SK-N-SH (cell line): ENCODE measurements at regions not wholly inside any gene's neighbourhood (a gene's known extent, or its start where the extent isn't known, plus 50 kb on each side); places are given as distances from the start of the nearest gene placed in this dataset.

Experiments
- CTCF ChIA-PET: fragments of 300-600, 350-600 bp; formaldehyde crosslinking; extraction: SDS; loops from one replicate; lab custom pipeline; 2021; lab: Yijun Ruan, JAX
- POLR2A ChIA-PET: fragments of 350-600 bp; sonication (Branson Sonifier 250); formaldehyde crosslinking; extraction: SDS; loops from one replicate; lab custom pipeline; 2020; ENCODE audit warnings: antibody characterized with exemption, inconsistent platforms; lab: Yijun Ruan, JAX
- DNase-seq: peaks from one replicate; pipeline ENCODE4 v3.0.0; 2012
- H2AFZ ChIP-seq: fragments of 200-600 bp; sonication (generic); 2 replicates; pipeline ENCODE4 v1.8.1; 2016; ENCODE audit warnings: antibody characterized with exemption, mild to moderate bottlenecking, low read depth
- H3F3A ChIP-seq: fragments of 200-600 bp; sonication (generic); replicated peaks from 2 replicates; pipeline ENCODE3; 2016; ENCODE audit warnings: antibody characterized with exemption, mild to moderate bottlenecking; ENCODE audit not compliant: insufficient read depth
- H3K27ac ChIP-seq, 2 experiments: fragments of 200-500 bp in 1 of 2; fragments of 200-600 bp in 1 of 2; sonication (Bioruptor generic) in 1 of 2; sonication (generic), shearing (Covaris generic) in 1 of 2; 2 replicates each; pipeline versions ENCODE4 v1.5.1 to v1.6.1; 2014 to 2016; ENCODE audit warnings: low read depth in 2 of 2, inconsistent platforms in 1 of 2, low read length in 1 of 2, mild to moderate bottlenecking in 1 of 2, mixed read lengths in 1 of 2
- H3K27me3 ChIP-seq: fragments of 200-600 bp; sonication (generic), shearing (Covaris generic); 2 replicates; pipeline ENCODE4 v1.6.1; 2016; ENCODE audit warnings: mixed run types; ENCODE audit not compliant: insufficient read depth
- H3K36me3 ChIP-seq, 2 experiments: fragments of 200-500 bp in 1 of 2; fragments of 200-600 bp in 1 of 2; sonication (Bioruptor generic) in 1 of 2; sonication (generic) in 1 of 2; replicated peaks in 1 of 2; 2 replicates each; pipeline versions ENCODE3 to v1.5.1; 2014 to 2016; ENCODE audit warnings: low read length in 1 of 2, mild to moderate bottlenecking in 1 of 2; ENCODE audit not compliant: insufficient read depth in 2 of 2, control insufficient read depth in 1 of 2
- H3K4me1 ChIP-seq, 2 experiments: fragments of 200-500 bp in 1 of 2; fragments of 200-600 bp in 1 of 2; sonication (Bioruptor generic) in 1 of 2; sonication (generic), shearing (Covaris generic) in 1 of 2; 2 replicates each; pipeline versions ENCODE4 v1.5.1 to v1.6.1; 2014 to 2016; ENCODE audit warnings: low read depth in 1 of 2, low read length in 1 of 2, mixed run types in 1 of 2; ENCODE audit not compliant: insufficient read depth in 2 of 2, control insufficient read depth in 1 of 2
- H3K4me2 ChIP-seq: fragments of 200-600 bp; sonication (generic), shearing (Covaris generic); 2 replicates; pipeline ENCODE4 v1.6.1; 2017; ENCODE audit warnings: mixed run types
- H3K4me3 ChIP-seq, 2 experiments: fragments of 200-500 bp in 1 of 2; fragments of 200-600 bp in 1 of 2; sonication (Bioruptor generic) in 1 of 2; sonication (generic), shearing (Covaris generic) in 1 of 2; 2 replicates each; pipeline versions ENCODE4 v1.5.1 to v1.8.1; 2014 to 2016; ENCODE audit warnings: low read depth in 2 of 2, inconsistent platforms in 1 of 2, low read length in 1 of 2, mild to moderate bottlenecking in 1 of 2, mixed read lengths in 1 of 2, moderate library complexity in 1 of 2
- H3K79me2 ChIP-seq: fragments of 200-600 bp; sonication (generic); 2 replicates; pipeline ENCODE4 v1.8.1; 2017; ENCODE audit warnings: mild to moderate bottlenecking; ENCODE audit not compliant: insufficient read depth
- H3K9ac ChIP-seq: fragments of 200-600 bp; sonication (generic); 2 replicates; pipeline ENCODE4 v1.6.1; 2017; ENCODE audit warnings: mixed run types
- H3K9me2 ChIP-seq: fragments of 200-600 bp; sonication (generic); 2 replicates; pipeline ENCODE4 v1.6.1; 2017; ENCODE audit warnings: mixed run types
- H3K9me3 ChIP-seq: fragments of 200-600 bp; sonication (generic); 2 replicates; pipeline ENCODE4 v1.6.1; 2017; ENCODE audit warnings: mixed run types, mild to moderate bottlenecking, moderate library complexity
- H4K20me1 ChIP-seq: fragments of 200-600 bp; sonication (generic); 2 replicates; pipeline ENCODE4 v1.6.1; 2017; ENCODE audit warnings: mild to moderate bottlenecking, mixed run types; ENCODE audit not compliant: insufficient read depth
- CTCF ChIP-seq: fragments of 200-600 bp; sonication (generic); IDR thresholded peaks from 2 replicates; pipeline ENCODE4 v1.6.1; 2017; ENCODE audit warnings: antibody characterized with exemption, mild to moderate bottlenecking, moderate library complexity
- EP300 ChIP-seq, 2 experiments: IDR thresholded peaks; 2 replicates each; pipeline versions ENCODE4 v1.4.0 to v1.6.1; 2012; ENCODE audit warnings: borderline replicate concordance in 1 of 2, low read depth in 1 of 2, low read length in 1 of 2
- EZH2phosphoT487 ChIP-seq: fragments of 200-600 bp; sonication (generic); IDR thresholded peaks from 2 replicates; pipeline ENCODE4 v1.6.1; 2017; ENCODE audit warnings: low read depth, mixed run types, mild to moderate bottlenecking, antibody characterized with exemption, moderate library complexity, borderline replicate concordance
- FOXM1 ChIP-seq: IDR thresholded peaks from 2 replicates; pipeline ENCODE4 v1.4.0; 2012; ENCODE audit warnings: low read depth, mild to moderate bottlenecking
- JUND ChIP-seq: IDR thresholded peaks from 2 replicates; pipeline ENCODE4 v1.4.0; 2012
- MEF2A ChIP-seq: IDR thresholded peaks from 2 replicates; pipeline ENCODE4 v1.4.0; 2012; ENCODE audit warnings: low read depth, borderline replicate concordance
- MXI1 ChIP-seq: IDR thresholded peaks from 2 replicates; pipeline ENCODE4 v1.6.1; 2012; ENCODE audit warnings: mild to moderate bottlenecking, low read depth, low read length, improper control_type of control experiment
- NFIC ChIP-seq: IDR thresholded peaks from 2 replicates; pipeline ENCODE4 v1.4.0; 2012; ENCODE audit warnings: borderline replicate concordance
- POLR2AphosphoS5 ChIP-seq: IDR thresholded peaks from 2 replicates; pipeline ENCODE4 v1.6.1; 2012; ENCODE audit warnings: low read depth, low read length
- RCOR1 ChIP-seq: fragments of 150-350 bp; IDR thresholded peaks from 2 replicates; pipeline ENCODE4 v1.6.1; 2017; ENCODE audit warnings: antibody characterized with exemption, low read length
- RXRA ChIP-seq: IDR thresholded peaks from 2 replicates; pipeline ENCODE4 v1.4.0; 2012; ENCODE audit warnings: low read depth, mild to moderate bottlenecking, borderline replicate concordance
- SIN3A ChIP-seq: IDR thresholded peaks from 2 replicates; pipeline ENCODE4 v1.6.1; 2012; ENCODE audit warnings: low read depth, mild to moderate bottlenecking, low read length, moderate library complexity, borderline replicate concordance
- SMC3 ChIP-seq: IDR thresholded peaks from 2 replicates; pipeline ENCODE4 v1.6.1; 2012; ENCODE audit warnings: low read depth, low read length, improper control_type of control experiment
- TCF12 ChIP-seq: IDR thresholded peaks from 2 replicates; pipeline ENCODE4 v1.4.0; 2012
- TEAD4 ChIP-seq: IDR thresholded peaks from 2 replicates; pipeline ENCODE4 v1.4.0; 2012; ENCODE audit warnings: mild to moderate bottlenecking, borderline replicate concordance; ENCODE audit not compliant: insufficient read depth
- USF2 ChIP-seq: fragments of 150-350 bp; IDR thresholded peaks from 2 replicates; pipeline ENCODE4 v1.6.1; 2017; ENCODE audit warnings: antibody characterized with exemption, low read length, low read depth, borderline replicate concordance
- WGBS: methylation state at CpG from one replicate; pipeline ENCODE4 v1.1.6; 2017; ENCODE audit warnings: low lambda C conversion rate; 5-methylcytosine and 5-hydroxymethylcytosine counted together

GRCh38 chr20:8969146-8969583, 99.7 kb upstream of the PLCB4 start:
- no peak for TF ChIP-seq RCOR1
- TF ChIP-seq MEF2A: no peak
- no peak for TF ChIP-seq EZH2phosphoT487
- no peak for TF ChIP-seq POLR2AphosphoS5
- TF ChIP-seq JUND: no peak
- no peak for TF ChIP-seq SMC3
- H3K9ac ChIP-seq: no peak overlapping the region
- POLR2A ChIA-PET: no interaction called here
- H3K79me2 ChIP-seq: no peaks in the 10 kb centered on the region
- H3K9me3 ChIP-seq: no peaks in the 10 kb centered on the region
- no peaks in the 10 kb centered on the region for H3K36me3 ChIP-seq
- H4K20me1 ChIP-seq: no peaks in the 10 kb centered on the region
- H3K27me3 ChIP-seq: no peaks in the 10 kb centered on the region
- no peak for DNase-seq
- H3K27ac ChIP-seq: no peak overlapping the region
- H3K4me2 ChIP-seq: no peak overlapping the region
- no peaks in the 10 kb centered on the region for H3K4me1 ChIP-seq
- H3K4me3 ChIP-seq: no peak overlapping the region
- H2AFZ ChIP-seq: no peak overlapping the region
- no peaks in the 10 kb centered on the region for H3F3A ChIP-seq
- CTCF ChIA-PET: interaction anchor here (1.0 kb wide), 1 partner anchor 17 kb away, joined by 3 read pairs; no protein-coding TSS in a partner anchor
- no peaks in the 10 kb centered on the region for H3K9me2 ChIP-seq

GRCh38 chr20:8971669-8972316, 97.1 kb upstream of the PLCB4 start:
- Histone ChIP-seq H3F3A (no peaks in the 10 kb centered on the region), H3K27ac (no peak overlapping the region), H3K4me1 (no peaks in the 10 kb centered on the region), H3K36me3 (no peaks in the 10 kb centered on the region), H3K79me2 (no peaks in the 10 kb centered on the region), H3K9me2 (no peaks in the 10 kb centered on the region), H2AFZ (no peak overlapping the region), H3K4me2 (no peak overlapping the region), H3K27me3 (no peaks in the 10 kb centered on the region), H4K20me1 (no peaks in the 10 kb centered on the region), H3K9ac (no peak overlapping the region), H3K9me3 (no peaks in the 10 kb centered on the region), H3K4me3 (no peak overlapping the region)
- DNase-seq: no peak
- POLR2A ChIA-PET: no interaction called here
- TF ChIP-seq NFIC: no peak
- TF ChIP-seq RXRA: no peak
- no peak for TF ChIP-seq USF2
- no peak for TF ChIP-seq SIN3A
- no peak for TF ChIP-seq RCOR1
- TF ChIP-seq MXI1: no peak
- no peak for TF ChIP-seq CTCF
- no peak for TF ChIP-seq EZH2phosphoT487
- no peak for TF ChIP-seq FOXM1
- TF ChIP-seq TEAD4: no peak
- TF ChIP-seq JUND: no peak
- no peak for TF ChIP-seq TCF12
- TF ChIP-seq POLR2AphosphoS5: no peak
- TF ChIP-seq EP300 (IDR thresholded peaks at IDR 0.05; ENCODE audit: borderline replicate concordance in 1 of 2, low read depth in 1 of 2, low read length in 1 of 2): no peak
- CTCF ChIA-PET: interaction anchor here (1.0 kb wide), 1 partner anchor 32 kb away, joined by 3 read pairs; no protein-coding TSS in a partner anchor
- 79% methylated on average over 4 of the region's 4 CpGs for WGBS
